HG02852 (cell line): ENCODE measurements at regions not wholly inside any gene's neighbourhood (a gene's known extent, or its start where the extent isn't known, plus 50 kb on each side); places are given as distances from the start of the nearest gene placed in this dataset.

Experiments used
- ATAC-seq: cut with Tn5 transposase; IDR thresholded peaks from one replicate; pipeline ENCODE4 v1.9.1; 2021; ENCODE audit warnings: mild to moderate bottlenecking, moderate library complexity; ENCODE audit not compliant: unreplicated experiment

- ATAC-seq = no peak
Observed at GRCh38 chr5:56290378-56291078, 57.4 kb upstream of the ANKRD55 start.

DNA sequence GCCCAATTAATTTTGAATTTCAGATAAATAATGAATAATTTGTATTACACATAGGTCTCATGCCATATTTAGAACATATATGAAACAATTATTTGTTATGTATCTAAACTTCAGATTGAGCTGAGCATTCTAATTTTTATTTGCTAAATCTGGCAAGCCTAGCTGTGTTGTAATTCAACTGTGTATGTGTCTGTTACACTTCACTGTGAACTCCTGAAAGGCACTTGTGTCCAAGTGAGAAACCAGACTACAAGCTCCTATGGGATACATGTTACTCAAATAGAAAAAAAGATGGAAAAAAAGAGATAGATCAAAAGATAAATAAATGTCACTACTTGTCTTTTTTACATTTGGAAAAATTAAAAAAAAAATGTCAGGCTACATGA is 56.5 kb upstream of the ANKRD55 start:
- ATAC-seq = no peak

- ATAC-seq = no peak
Observed at GRCh38 chr5:56288873-56289601, 55.9 kb upstream of the ANKRD55 start.

- no peak for ATAC-seq
Observed at GRCh38 chr5:56286015-56286884, 53.1 kb upstream of the ANKRD55 start.

GRCh38 chr5:56282951-56283350 is 49.8 kb upstream of the ANKRD55 start:
- no peak for ATAC-seq
